Activated B cell treated with CpG ODN at 0.5 μM for 24 hours (primary cell): ENCODE measurements at regions not wholly inside any gene's neighbourhood (a gene's known extent, or its start where the extent isn't known, plus 50 kb on each side); places are given as distances from the start of the nearest gene placed in this dataset.
"Not testable (repeated sequence)": the region's sequence is repeated elsewhere in the genome, so short reads cannot be mapped to it uniquely, and the experiment has no call there.

Experiments used
- ATAC-seq: fragments of 200-7000 bp; cut with Tn5 transposase; one replicate; pipeline ENCODE4 v1.10.0; 2021; ENCODE audit warnings: low read depth, mild to moderate bottlenecking, moderate library complexity
- CTCF ChIA-PET: fragments of 350-600 bp; sonication (Branson Sonifier 250); formaldehyde crosslinking; loops from one replicate; lab custom pipeline; 2021; ENCODE audit warnings: antibody characterized with exemption; lab: Charles Lee
- POLR2A ChIA-PET: fragments of 350-600 bp; sonication (Branson Sonifier 250); formaldehyde crosslinking; loops from one replicate; lab custom pipeline; 2021; ENCODE audit warnings: antibody characterized with exemption; lab: Charles Lee
- DNase-seq: peaks from one replicate; pipeline ENCODE4 v3.0.0; 2022
- H3K27ac Mint-ChIP-seq: one replicate; pipeline ENCODE4 v1.8.0; 2020; ENCODE audit warnings: mixed read lengths
- H3K27me3 Mint-ChIP-seq: one replicate; pipeline ENCODE4 v1.8.0; 2021; ENCODE audit warnings: mixed read lengths
- H3K36me3 Mint-ChIP-seq: one replicate; pipeline ENCODE4 v1.8.0; 2021; ENCODE audit warnings: low read depth, mixed read lengths
- H3K4me1 Mint-ChIP-seq: one replicate; pipeline ENCODE4 v1.8.0; 2021; ENCODE audit warnings: mixed read lengths
- H3K4me3 Mint-ChIP-seq: one replicate; pipeline ENCODE4 v1.8.0; 2020; ENCODE audit warnings: mild to moderate bottlenecking, mixed read lengths
- H3K9me3 Mint-ChIP-seq: one replicate; pipeline ENCODE4 v1.8.0; 2020; ENCODE audit warnings: mixed read lengths
- intact Hi-C: fragments of 100-400 bp; cut with micrococcal nuclease; formaldehyde crosslinking; loops from one replicate; pipeline ENCODE4 v1.15.1; 2024

- H3K36me3 Mint-ChIP-seq, ATAC-seq, H3K9me3 Mint-ChIP-seq, H3K27me3 Mint-ChIP-seq, CTCF ChIA-PET, POLR2A ChIA-PET, intact Hi-C loops: not testable (repeated sequence)
- peak overlapping the region; percentile 80 for H3K4me3 Mint-ChIP-seq
- peak; percentile 48 for DNase-seq
- peaks cover 13% of the 10 kb centered on the region for H3K4me1 Mint-ChIP-seq
- peak overlapping the region; percentile 70 for H3K27ac Mint-ChIP-seq
Observed at GRCh38 chr2:87075054-87075790, 53.6 kb upstream of the PLGLB1 start.

- DNase-seq (peak; percentile 74), ATAC-seq (peak; percentile 23)
- H3K9me3 Mint-ChIP-seq, CTCF ChIA-PET, POLR2A ChIA-PET, intact Hi-C loops, H3K4me1 Mint-ChIP-seq, H3K36me3 Mint-ChIP-seq, H3K27me3 Mint-ChIP-seq: not testable (repeated sequence)
- Mint-ChIP-seq H3K27ac (peak overlapping the region; percentile 85), H3K4me3 (peak overlapping the region; percentile 83)
Observed at GRCh38 chr2:87075791-87076252, 54.2 kb upstream of the PLGLB1 start.

GRCh38 chr2:87076253-87077123 is 54.8 kb upstream of the PLGLB1 start:
- H3K9me3 Mint-ChIP-seq, H3K4me1 Mint-ChIP-seq, H3K27me3 Mint-ChIP-seq, POLR2A ChIA-PET, intact Hi-C loops, CTCF ChIA-PET, H3K36me3 Mint-ChIP-seq: not testable (repeated sequence)
- ATAC-seq = peak; percentile 87
- Mint-ChIP-seq H3K4me3 (peak overlapping the region; percentile 97), H3K27ac (peak overlapping the region; percentile 99)
- DNase-seq = peak; percentile 85

GRCh38 chr2:87077124-87077446 is 55.4 kb upstream of the PLGLB1 start:
- POLR2A ChIA-PET, CTCF ChIA-PET, DNase-seq, H3K4me1 Mint-ChIP-seq, H3K27me3 Mint-ChIP-seq, H3K9me3 Mint-ChIP-seq, H3K36me3 Mint-ChIP-seq, intact Hi-C loops, ATAC-seq: not testable (repeated sequence)
- Mint-ChIP-seq H3K4me3 (peak overlapping the region; percentile 97), H3K27ac (peak overlapping the region; percentile 99)

GRCh38 chr2:87081727-87082126 is 60.1 kb upstream of the PLGLB1 start:
- CTCF ChIA-PET, intact Hi-C loops, H3K4me3 Mint-ChIP-seq, POLR2A ChIA-PET, H3K4me1 Mint-ChIP-seq, H3K36me3 Mint-ChIP-seq, H3K27me3 Mint-ChIP-seq, H3K9me3 Mint-ChIP-seq, DNase-seq, ATAC-seq, H3K27ac Mint-ChIP-seq: not testable (repeated sequence)

GRCh38 chr2:87088079-87088478 is 66.4 kb upstream of the PLGLB1 start:
- H3K4me3 Mint-ChIP-seq, H3K4me1 Mint-ChIP-seq, H3K27me3 Mint-ChIP-seq, ATAC-seq, DNase-seq, H3K9me3 Mint-ChIP-seq, intact Hi-C loops, H3K36me3 Mint-ChIP-seq, POLR2A ChIA-PET, H3K27ac Mint-ChIP-seq, CTCF ChIA-PET: not testable (repeated sequence)

GRCh38 chr2:87089401-87089800 is 67.8 kb upstream of the PLGLB1 start:
- H3K27ac Mint-ChIP-seq, intact Hi-C loops, DNase-seq, H3K4me1 Mint-ChIP-seq, H3K36me3 Mint-ChIP-seq, CTCF ChIA-PET, H3K27me3 Mint-ChIP-seq, H3K9me3 Mint-ChIP-seq, ATAC-seq, H3K4me3 Mint-ChIP-seq, POLR2A ChIA-PET: not testable (repeated sequence)

GRCh38 chr2:87093252-87093651 is 71.6 kb upstream of the PLGLB1 start:
- H3K36me3 Mint-ChIP-seq, POLR2A ChIA-PET, CTCF ChIA-PET, H3K4me1 Mint-ChIP-seq, H3K27ac Mint-ChIP-seq, DNase-seq, intact Hi-C loops, ATAC-seq, H3K27me3 Mint-ChIP-seq, H3K9me3 Mint-ChIP-seq, H3K4me3 Mint-ChIP-seq: not testable (repeated sequence)

GRCh38 chr2:87093937-87094529 is 72.4 kb upstream of the PLGLB1 start:
- ATAC-seq, H3K36me3 Mint-ChIP-seq, H3K4me1 Mint-ChIP-seq, POLR2A ChIA-PET, DNase-seq, CTCF ChIA-PET, H3K9me3 Mint-ChIP-seq, H3K27ac Mint-ChIP-seq, H3K4me3 Mint-ChIP-seq, H3K27me3 Mint-ChIP-seq, intact Hi-C loops: not testable (repeated sequence)

- DNase-seq, H3K36me3 Mint-ChIP-seq, ATAC-seq, H3K27ac Mint-ChIP-seq, CTCF ChIA-PET, H3K4me1 Mint-ChIP-seq, H3K27me3 Mint-ChIP-seq, H3K9me3 Mint-ChIP-seq, POLR2A ChIA-PET, H3K4me3 Mint-ChIP-seq, intact Hi-C loops: not testable (repeated sequence)
Observed at GRCh38 chr2:87095804-87096203, 74.2 kb upstream of the PLGLB1 start.

GRCh38 chr2:87128761-87129553 is 107.3 kb upstream of the PLGLB1 start:
- H3K4me3 Mint-ChIP-seq, H3K4me1 Mint-ChIP-seq, CTCF ChIA-PET, POLR2A ChIA-PET, DNase-seq, ATAC-seq, H3K36me3 Mint-ChIP-seq, intact Hi-C loops, H3K27me3 Mint-ChIP-seq, H3K27ac Mint-ChIP-seq, H3K9me3 Mint-ChIP-seq: not testable (repeated sequence)
